Activated CD8-positive, alpha-beta memory T cell treated with anti-CD3 and anti-CD28 coated beads, Interleukin-2, amount 50 U/mL, for 4 hours (primary cell): ENCODE measurements at regions not wholly inside any gene's neighbourhood (a gene's known extent, or its start where the extent isn't known, plus 50 kb on each side); places are given as distances from the start of the nearest gene placed in this dataset.

Experiments
- DNase-seq: peaks from one replicate; pipeline ENCODE4 v3.0.0-alpha.2; 2020

DNA sequence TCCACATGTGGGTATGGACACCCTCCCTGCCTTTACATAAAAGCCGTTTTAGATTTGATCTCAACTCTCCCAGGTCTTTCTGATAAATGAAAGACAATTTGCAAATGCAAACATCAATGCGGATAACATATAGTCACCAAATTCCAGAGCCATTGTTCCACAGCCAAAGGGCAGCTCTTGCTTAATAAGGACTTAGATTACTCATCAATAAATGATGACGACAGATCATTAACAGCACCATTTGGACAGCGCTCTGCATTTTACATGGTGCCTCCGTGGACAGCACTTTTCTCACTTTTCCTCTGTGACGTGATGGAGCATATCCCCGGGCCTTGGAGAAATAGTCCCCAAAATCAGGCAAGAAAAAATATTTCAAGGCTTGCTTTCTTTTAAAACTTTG is 370.3 kb upstream of the CELF2 start:
- no peak for DNase-seq

DNA sequence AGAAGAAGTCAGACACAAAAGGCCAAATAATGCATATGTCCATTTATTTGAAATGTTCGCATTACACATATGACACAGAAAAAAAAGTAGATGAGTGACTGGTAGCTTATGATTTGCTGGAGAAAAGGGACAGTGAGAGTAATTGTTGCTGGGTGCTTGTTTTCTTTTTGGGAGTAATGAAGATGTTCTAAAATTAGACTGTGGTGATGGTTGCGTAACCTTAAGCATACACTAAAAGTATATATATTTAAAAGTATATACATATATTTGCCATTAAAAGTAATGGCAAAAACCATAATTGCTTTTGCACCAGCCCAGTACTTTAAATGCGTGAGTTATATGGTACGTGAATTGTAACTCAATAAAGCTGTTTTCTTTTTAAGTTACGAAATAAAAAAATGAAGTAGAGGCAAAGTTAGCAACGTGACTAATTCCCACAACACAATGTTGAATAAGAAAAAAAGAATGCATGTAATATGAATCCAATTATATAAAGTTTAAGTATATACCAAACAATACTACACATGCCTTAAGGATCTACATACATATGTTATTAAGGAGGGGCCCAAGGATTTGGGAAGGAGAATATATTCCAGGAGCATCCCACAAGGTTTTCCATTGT is 360.4 kb upstream of the CELF2 start:
- no peak for DNase-seq

DNA sequence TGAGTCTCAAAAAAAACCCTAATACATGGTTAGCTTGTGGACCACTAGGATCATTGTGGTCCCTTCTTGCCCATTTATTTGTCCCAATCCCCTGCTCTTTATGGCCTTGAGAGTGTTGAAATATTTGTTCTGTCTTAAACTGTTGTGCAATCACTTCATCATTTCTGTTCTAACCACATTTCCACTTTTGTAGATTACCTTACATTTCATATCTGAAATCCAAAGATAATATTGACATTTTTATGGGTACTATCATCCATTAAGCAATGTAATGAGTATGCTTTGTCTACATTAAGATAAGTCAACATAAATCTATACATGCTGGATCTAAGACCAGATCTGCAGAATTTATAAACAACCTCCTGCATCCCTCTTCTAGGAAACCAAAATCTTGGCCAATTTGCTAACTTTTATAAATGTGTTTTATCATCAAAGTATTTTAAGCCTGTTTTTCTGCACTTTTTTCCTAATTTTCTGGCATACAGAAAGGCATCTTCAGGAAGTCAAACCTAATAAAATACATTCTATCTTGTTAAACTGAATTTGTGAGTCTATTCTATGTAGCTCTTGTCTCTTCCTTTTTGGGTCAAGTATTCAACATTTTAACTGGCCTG is 359.4 kb upstream of the CELF2 start:
- DNase-seq = no peak

DNA sequence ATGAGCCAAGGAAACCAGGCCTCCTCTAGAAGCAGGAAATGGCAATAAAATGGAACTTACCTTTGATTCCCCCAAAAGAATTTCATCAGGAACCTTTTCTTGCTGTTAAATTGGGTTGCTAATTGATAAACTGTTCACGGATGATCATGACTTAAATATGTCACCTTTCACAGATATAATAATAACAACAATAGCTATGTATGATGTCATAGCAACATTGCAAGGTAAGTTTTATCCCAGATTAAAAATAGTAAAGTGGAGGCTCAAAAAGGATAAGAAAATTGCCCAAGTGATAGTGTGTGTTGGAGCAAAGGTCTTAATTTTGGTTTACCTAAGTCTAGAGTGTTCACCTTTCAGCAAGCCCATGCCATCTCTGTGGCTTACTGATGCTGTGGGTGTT is 357.6 kb upstream of the CELF2 start:
- no peak for DNase-seq

DNA sequence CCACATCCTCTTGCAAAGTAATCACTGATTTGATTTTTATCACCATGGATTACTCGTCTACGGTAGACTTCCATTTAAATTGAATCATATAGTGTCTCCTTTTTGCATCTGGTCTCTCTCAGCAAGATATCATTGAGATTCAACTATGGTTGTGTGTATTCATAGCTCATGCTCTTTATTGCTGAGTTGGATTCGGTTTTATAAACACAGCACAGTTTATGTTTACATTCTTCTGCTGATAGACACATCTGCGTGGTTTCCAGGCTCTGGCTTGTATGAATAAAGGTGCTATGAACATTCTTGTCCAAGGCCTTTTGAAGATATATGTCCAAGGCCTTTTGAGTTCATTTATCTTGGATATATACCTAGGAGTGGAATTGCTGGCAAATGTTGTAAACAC is 356.5 kb upstream of the CELF2 start:
- DNase-seq = no peak

DNA sequence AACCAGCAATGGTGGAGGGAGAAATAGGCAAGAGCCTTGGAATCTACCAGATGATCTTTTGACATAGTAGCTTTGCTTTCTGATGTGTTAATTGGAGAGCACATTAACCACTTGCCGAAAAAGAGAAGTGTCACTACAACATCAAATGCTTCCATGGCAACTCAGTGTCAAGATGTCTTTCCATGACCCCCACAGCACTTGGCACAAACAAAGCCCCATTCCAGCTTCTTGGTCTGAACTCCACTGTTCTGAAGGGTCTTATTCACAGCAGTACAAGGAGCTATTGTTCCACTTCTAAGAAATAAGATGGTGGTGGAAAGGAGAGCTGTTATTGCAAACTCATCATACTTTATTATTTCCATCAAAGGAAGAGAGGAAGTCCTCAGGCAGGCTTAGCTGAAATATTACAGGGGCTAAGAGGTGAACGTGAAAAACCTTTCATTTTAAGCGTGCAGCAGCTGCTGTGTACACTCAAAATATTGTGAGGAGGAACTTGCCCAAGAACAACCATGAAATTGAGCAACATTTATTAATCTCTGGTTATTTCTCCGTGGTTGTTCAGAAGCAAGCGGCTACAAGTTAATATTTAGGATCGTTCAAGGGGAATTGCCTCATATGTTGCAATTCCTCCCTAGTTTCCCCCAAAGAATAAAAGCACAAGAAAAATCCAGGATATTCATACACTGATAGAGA is 354.8 kb upstream of the CELF2 start:
- DNase-seq = no peak

- DNase-seq = no peak
Measured at GRCh38 chr10:10663622-10664021, 354.1 kb upstream of the CELF2 start.

DNA sequence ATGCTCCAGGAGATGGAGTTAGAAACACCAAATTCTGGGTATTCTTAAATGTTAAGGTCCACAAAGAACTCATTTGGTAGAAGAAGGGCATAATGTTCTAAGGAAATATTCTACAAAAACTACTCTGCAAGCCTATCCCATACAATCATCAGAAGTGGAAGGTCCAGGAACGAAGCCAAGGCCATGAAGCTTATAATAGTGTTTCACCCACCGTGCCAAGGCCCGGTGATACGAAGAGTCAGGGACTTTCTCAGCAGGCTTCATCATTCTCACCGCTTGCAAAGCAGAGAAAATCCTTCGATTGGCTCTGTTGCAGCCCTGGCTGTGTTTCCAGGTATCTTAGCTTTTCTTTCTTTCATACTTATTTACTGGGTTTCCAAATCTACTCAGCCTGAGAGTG is 351.9 kb upstream of the CELF2 start:
- DNase-seq = no peak

DNA sequence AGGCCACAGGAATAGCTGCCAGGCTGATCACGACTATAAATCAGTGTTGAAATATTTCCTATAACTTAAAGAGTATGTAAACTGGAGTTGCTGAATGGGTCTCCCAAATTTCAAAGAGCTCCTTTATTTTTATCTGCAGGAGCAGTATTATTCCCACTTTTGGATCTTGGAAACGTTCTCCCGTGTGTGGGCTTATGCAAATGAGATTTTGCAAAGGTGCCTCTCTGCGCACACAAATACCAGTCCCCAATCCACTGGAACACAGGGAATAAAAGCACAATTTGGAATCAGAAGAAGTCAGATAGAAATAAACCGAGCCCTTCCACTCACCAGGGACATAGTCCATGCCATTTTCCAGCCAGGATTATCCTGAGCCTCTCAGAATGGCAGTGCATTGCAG is 350.2 kb upstream of the CELF2 start:
- DNase-seq = no peak

DNA sequence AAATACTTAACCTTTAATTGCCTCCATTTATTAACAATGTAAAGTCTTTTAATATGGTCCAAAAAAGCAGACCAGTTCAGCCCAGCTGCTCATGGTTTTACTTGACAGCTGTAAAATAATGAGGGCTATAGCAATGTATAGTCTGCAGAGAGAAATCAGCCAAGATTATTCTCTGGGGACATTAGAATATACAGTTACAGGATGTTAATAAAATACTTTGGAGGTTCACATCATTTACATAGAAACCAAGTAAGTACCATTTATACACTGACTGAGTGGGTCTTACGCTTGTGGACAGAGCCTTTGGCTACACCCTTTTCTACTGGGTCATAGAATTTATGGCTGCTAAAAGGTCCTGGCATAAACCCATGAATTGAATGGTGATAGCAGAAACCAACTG is 340.7 kb upstream of the CELF2 start:
- no peak for DNase-seq

GRCh38 chr10:10677479-10677878 is 340.2 kb upstream of the CELF2 start:
- no peak for DNase-seq

DNA sequence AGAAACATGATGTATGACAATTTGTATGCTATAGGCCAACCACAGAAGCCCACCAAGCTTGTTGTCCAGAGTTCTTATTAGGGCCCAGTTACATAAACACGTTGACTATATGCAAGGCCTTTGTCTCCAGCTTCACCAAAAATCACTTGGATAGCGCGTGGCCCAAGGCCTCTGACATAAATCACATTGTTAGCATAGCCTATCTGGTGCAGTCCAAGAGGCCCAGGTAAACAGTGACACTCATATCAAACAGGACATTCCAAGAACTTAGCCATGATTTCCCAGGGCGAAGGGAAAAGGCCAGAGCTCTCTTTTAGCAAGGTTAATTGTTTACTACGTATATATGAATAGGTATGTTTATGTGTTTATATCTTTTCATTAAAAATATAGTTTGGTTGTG is 337.2 kb upstream of the CELF2 start:
- DNase-seq = no peak

GRCh38 chr10:10684972-10685371 is 332.7 kb upstream of the CELF2 start:
- no peak for DNase-seq

DNA sequence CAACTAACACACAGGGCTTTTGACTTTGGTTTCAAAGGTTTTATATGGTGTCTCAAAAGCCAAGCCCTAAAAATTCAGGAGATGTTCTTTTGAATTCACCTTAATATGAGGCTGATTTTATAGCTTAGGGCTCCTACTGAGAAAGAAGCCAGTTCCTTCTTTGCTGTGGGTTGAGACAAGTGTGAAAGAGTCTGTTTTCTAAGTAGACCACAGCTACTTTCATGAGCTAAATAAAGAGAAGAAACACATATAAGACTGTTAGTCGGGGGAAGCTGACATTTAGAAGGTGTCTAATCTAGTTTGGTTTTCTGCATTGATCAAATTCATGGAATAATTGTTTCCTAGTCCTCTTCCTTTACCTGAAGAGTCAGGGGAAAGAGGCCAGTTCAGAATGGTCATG is 332.1 kb upstream of the CELF2 start:
- no peak for DNase-seq

DNA sequence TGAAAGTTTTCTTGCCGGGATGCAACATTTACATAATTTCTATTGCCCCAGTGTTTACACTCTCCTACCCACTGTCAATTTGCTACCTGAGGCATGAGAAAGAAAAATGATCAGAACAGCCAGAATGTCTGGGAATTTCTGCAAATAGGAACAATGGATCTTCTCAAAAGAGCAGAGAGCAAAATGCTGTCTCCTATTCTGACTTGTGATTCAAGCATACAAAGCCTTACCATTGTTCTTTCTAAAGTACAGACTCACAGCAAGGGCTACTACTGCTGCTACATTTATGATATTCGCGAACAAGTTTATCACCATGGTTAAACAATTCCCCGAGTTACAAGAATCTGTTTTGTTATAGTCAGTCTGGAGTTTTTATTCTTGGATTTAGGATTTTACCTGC is 329.9 kb upstream of the CELF2 start:
- no peak for DNase-seq

DNA sequence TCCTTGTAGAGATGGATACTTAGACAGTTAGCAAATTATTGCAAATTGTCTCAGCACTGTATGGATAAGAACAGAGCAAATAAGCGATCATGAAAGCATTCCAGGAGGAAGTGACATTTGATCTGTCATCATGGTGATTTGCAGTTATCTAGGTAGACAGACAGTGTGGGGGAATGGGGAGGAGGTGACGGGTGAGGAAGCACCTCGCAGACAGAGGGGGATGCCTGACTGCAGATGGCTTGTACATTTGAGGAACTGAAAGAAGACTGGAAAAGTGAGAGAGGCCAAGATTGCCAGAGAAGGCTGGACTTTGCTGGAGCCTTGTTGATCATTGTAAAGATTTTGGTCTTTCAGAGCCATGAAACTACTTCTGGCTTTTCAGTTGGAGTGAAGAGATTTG is 318.2 kb upstream of the CELF2 start:
- DNase-seq = no peak

GRCh38 chr10:10701084-10701611 is 316.5 kb upstream of the CELF2 start:
- no peak for DNase-seq

DNA sequence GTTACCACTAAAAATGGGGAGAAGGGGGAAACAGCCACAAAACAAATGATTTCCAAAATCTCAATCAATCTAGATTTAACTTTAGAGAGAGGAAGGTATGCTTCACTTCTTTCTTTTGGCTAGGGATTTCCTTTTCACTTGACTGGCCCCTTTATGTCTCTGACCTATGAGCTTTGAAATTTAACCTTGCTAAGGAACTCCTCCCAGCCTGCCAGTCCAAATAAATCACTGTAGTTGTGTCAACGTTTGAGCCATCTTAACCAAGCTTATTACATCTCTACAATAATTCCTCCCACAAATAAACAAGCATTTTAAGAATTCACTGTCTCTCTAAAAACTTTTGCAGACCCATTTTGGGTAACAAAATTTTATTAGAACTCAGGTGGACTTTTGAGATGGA is 315.5 kb upstream of the CELF2 start:
- DNase-seq = no peak

DNA sequence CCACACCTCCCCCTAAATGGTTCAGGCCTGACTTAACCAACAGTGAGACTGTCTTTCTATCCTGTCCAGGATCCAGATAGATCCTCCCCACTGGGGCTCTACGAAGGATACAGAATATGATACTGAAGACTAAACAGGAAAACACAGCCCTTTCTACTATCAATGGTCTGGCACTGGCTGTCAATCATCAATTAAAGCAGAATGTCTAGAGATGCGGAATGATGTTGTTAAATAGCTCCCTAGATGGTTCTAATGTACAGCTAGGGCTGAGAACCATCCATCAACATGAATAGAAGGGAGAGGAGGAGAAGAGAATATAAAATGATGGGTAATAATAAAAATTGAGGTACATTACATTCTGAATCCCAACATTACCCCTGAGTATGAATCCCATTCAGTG is 314.3 kb upstream of the CELF2 start:
- DNase-seq = no peak

DNA sequence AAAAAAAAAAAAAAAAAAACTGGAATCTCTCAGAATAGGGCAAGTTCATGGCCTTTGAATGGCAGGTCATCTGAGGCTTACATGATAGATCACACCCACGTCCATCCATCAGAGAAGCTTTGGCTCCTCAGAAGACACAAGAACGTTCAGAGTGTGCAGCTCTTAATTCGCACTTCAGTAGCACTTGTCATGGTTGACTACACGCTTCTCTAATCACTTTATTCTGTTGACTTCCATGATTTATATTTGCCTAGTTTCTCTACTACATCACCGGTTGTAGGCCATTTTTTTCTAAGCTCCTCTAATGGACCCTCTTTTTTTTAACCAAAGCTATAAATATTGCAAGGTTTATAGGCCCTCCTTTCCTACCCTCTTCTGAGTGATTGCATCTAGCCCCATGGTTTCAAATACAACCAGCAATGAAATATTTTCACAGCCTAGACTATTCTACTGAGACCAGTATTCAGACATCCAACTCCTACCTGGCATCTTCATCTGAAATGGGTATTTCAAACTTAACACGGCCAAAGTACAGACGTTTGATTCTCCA is 305.4 kb upstream of the CELF2 start:
- no peak for DNase-seq

DNA sequence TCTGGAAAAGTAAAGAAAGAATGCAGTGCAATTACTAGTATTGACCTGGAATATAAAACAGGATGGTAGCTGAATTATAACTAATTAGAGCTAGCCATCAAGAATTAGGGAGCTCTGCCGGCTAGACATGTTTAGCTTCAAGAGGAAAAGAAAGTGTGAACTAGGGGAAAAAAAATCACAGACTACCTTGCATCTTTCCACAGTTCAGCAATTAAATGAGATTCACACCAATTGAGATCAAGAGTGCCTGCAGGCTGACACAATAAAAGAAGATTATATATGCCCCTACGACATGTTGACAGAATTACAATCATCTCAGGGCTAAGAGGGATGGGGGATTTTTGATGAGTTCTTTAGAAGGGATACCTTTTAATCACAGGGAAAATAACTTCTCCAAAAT is 303.3 kb upstream of the CELF2 start:
- DNase-seq = no peak

DNA sequence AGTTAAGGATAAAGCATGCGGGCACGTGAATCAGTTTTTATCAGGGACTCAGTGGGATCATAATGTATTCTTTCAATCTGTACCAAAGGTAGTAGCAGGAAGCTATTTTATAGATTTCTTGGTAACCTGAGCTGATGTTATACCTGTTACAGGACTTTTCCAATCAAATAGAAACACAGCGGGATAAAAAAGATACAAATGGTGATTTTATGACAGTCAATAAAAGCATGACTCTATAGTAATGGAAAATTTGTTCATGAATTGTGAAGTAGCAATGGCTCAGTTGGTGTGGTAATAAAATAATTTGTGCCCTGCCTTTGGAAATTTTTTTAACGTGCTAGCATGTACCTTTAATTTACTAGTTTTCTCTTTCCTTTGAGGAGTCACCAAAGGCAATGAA is 300.7 kb upstream of the CELF2 start:
- no peak for DNase-seq

DNA sequence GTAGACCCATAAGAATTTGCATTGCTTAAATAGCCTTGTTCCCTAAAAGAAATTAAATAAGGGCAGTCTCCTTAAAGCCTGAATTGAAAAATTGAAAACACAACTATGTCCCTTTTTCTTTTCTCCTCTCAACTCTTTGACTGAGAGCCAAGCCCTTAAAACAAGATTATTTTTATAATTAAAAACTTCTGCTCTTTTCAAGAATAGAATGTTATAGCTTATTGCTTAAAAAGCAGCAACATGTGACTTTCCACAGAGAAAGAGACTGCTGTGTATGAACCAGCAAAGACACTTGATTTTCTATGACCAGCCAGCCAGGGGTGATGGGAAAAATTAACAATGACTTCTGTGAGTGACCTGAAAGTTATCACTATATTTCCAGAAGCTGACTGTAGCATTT is 295.2 kb upstream of the CELF2 start:
- DNase-seq = no peak

DNA sequence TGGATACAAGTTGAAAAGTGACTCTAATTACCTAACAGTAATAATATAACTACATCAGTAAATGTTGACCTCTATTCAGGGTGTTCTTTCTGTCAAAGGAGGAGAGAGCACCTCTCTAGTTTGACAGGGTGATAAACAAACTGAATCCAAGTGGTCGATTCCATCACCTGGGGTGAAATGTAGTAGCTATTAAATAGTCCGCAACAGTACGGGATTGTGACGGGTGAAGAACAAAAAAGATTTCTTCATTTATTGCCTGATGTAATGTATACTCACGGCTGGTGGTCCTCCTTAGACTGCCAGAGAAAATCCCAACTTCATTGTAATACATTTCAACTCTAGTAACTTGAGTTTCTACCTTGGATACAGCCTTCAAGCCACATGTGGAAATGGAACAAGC is 292.5 kb upstream of the CELF2 start:
- no peak for DNase-seq
